ENCODE measurements at regions not wholly inside any gene's neighbourhood (a gene's known extent, or its start where the extent isn't known, plus 50 kb on each side); places are given as distances from the start of the nearest gene placed in this dataset.

- no peak for TF ChIP-seq PATZ1 (CRISPR knock-in tag; IDR thresholded peaks at IDR 0.05; ENCODE audit: borderline replicate concordance)
Measured at GRCh38 chr5:124353016-124353415, 393.4 kb downstream of the ZNF608 start (continued).

DNA sequence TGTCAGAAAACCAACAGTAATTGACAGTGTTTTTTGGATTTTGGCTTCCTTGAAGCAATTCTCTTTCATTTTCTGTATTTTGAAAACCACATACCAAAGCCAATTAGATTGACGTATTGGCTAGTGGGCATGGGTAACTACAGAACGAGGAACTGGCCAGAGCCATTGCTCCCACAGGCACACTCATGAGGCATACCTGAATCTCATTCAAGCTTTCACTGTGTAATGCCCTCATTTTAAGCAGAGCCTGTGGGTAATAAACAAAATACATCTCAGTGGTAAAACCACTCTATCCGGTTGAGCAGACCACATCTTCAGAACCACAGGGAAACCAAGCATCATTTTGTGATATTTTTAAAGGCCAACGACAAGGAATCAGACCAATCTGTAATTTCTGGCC, 394.1 kb downstream of the ZNF608 start:
- TF ChIP-seq GLIS3 (CRISPR knock-in tag; IDR thresholded peaks at IDR 0.05), result no peak
- TF ChIP-seq CSDC2 (CRISPR knock-in tag; IDR thresholded peaks at IDR 0.05), result no peak
- no peak for TF ChIP-seq ZNF70 (CRISPR knock-in tag; IDR thresholded peaks at IDR 0.05)
- TF ChIP-seq ZFP30 (CRISPR knock-in tag; IDR thresholded peaks at IDR 0.05), result no peak
- no peak for TF ChIP-seq CREB5 (CRISPR knock-in tag; IDR thresholded peaks at IDR 0.05; ENCODE audit: low read depth)
- TF ChIP-seq, protein P1, sequence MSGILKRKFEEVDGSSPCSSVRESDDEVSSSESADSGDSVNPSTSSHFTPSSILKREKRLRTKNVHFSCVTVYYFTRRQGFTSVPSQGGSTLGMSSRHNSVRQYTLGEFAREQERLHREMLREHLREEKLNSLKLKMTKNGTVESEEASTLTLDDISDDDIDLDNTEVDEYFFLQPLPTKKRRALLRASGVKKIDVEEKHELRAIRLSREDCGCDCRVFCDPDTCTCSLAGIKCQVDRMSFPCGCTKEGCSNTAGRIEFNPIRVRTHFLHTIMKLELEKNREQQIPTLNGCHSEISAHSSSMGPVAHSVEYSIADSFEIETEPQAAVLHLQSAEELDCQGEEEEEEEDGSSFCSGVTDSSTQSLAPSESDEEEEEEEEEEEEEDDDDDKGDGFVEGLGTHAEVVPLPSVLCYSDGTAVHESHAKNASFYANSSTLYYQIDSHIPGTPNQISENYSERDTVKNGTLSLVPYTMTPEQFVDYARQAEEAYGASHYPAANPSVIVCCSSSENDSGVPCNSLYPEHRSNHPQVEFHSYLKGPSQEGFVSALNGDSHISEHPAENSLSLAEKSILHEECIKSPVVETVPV (CRISPR knock-in tag; IDR thresholded peaks at IDR 0.05), result no peak
- TF ChIP-seq RARB (CRISPR knock-in tag; IDR thresholded peaks at IDR 0.05), result no peak
- no peak for TF ChIP-seq ZFP3 (CRISPR knock-in tag; IDR thresholded peaks at IDR 0.05)
- TF ChIP-seq SNAI2 (CRISPR knock-in tag; IDR thresholded peaks at IDR 0.05), result no peak
- no peak for TF ChIP-seq TOX (CRISPR knock-in tag; IDR thresholded peaks at IDR 0.05; ENCODE audit: borderline replicate concordance)
- TF ChIP-seq ISL1 (CRISPR knock-in tag; IDR thresholded peaks at IDR 0.05), result no peak
- TF ChIP-seq, protein P2, sequence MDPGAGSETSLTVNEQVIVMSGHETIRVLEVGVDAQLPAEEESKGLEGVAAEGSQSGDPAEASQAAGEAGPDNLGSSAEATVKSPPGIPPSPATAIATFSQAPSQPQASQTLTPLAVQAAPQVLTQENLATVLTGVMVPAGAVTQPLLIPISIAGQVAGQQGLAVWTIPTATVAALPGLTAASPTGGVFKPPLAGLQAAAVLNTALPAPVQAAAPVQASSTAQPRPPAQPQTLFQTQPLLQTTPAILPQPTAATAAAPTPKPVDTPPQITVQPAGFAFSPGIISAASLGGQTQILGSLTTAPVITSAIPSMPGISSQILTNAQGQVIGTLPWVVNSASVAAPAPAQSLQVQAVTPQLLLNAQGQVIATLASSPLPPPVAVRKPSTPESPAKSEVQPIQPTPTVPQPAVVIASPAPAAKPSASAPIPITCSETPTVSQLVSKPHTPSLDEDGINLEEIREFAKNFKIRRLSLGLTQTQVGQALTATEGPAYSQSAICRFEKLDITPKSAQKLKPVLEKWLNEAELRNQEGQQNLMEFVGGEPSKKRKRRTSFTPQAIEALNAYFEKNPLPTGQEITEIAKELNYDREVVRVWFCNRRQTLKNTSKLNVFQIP (CRISPR knock-in tag; IDR thresholded peaks at IDR 0.05; ENCODE audit: borderline replicate concordance, low read depth), result no peak
- no peak for ATAC-seq

- TF ChIP-seq CSDC2 (CRISPR knock-in tag; IDR thresholded peaks at IDR 0.05), result no peak
- TF ChIP-seq TSHZ2 (CRISPR knock-in tag; IDR thresholded peaks at IDR 0.05), result no peak
- TF ChIP-seq, protein P2 (CRISPR knock-in tag; IDR thresholded peaks at IDR 0.05; ENCODE audit: borderline replicate concordance, low read depth), result no peak
- TF ChIP-seq, protein P1 (CRISPR knock-in tag; IDR thresholded peaks at IDR 0.05), result no peak
- TF ChIP-seq ZFP3 (CRISPR knock-in tag; IDR thresholded peaks at IDR 0.05), result no peak
- TF ChIP-seq SNAI2 (CRISPR knock-in tag; IDR thresholded peaks at IDR 0.05), result no peak
- no peak for TF ChIP-seq ISL1 (CRISPR knock-in tag; IDR thresholded peaks at IDR 0.05)
- no peak for TF ChIP-seq PATZ1 (CRISPR knock-in tag; IDR thresholded peaks at IDR 0.05; ENCODE audit: borderline replicate concordance)
- TF ChIP-seq PPARA (CRISPR knock-in tag; IDR thresholded peaks at IDR 0.05; ENCODE audit: borderline replicate concordance), result no peak
- TF ChIP-seq ESRRG (CRISPR knock-in tag; IDR thresholded peaks at IDR 0.05), result no peak
- no peak for ATAC-seq
Measured at GRCh38 chr5:124349931-124350330, 396.5 kb downstream of the ZNF608 start.
